ENCODE measurements at regions not wholly inside any gene's neighbourhood (a gene's known extent, or its start where the extent isn't known, plus 50 kb on each side); places are given as distances from the start of the nearest gene placed in this dataset.

GRCh38 chr2:8526403-8526696 lies 155.5 kb upstream of the ID2 start:
- no peak for TF ChIP-seq EP300 (IDR thresholded peaks at IDR 0.05)
- TF ChIP-seq, protein P1, sequence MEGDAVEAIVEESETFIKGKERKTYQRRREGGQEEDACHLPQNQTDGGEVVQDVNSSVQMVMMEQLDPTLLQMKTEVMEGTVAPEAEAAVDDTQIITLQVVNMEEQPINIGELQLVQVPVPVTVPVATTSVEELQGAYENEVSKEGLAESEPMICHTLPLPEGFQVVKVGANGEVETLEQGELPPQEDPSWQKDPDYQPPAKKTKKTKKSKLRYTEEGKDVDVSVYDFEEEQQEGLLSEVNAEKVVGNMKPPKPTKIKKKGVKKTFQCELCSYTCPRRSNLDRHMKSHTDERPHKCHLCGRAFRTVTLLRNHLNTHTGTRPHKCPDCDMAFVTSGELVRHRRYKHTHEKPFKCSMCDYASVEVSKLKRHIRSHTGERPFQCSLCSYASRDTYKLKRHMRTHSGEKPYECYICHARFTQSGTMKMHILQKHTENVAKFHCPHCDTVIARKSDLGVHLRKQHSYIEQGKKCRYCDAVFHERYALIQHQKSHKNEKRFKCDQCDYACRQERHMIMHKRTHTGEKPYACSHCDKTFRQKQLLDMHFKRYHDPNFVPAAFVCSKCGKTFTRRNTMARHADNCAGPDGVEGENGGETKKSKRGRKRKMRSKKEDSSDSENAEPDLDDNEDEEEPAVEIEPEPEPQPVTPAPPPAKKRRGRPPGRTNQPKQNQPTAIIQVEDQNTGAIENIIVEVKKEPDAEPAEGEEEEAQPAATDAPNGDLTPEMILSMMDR (IDR thresholded peaks at IDR 0.05), result no peak
